Endothelial cell of hepatic sinusoid (primary cell): ENCODE measurements at regions not wholly inside any gene's neighbourhood (a gene's known extent, or its start where the extent isn't known, plus 50 kb on each side); places are given as distances from the start of the nearest gene placed in this dataset.

Experiments used
- in situ Hi-C: cut with HindIII; loops from 2 replicates; pipeline ENCODE4 v1.10.0; 2017; ENCODE audit warnings: low sequenced_read_pairs

GRCh38 chr1:208536212-208536611 is 292.0 kb upstream of the PLXNA2 start:
- in situ Hi-C loops: no loop called here

- in situ Hi-C loops: no loop called here
Observed at GRCh38 chr1:208537198-208537597, 293.0 kb upstream of the PLXNA2 start.

- in situ Hi-C loops: no loop called here
Observed at GRCh38 chr1:208538078-208538477, 293.9 kb upstream of the PLXNA2 start.

- in situ Hi-C loops: no loop called here
Observed at GRCh38 chr1:208538587-208538986, 294.4 kb upstream of the PLXNA2 start.

GRCh38 chr1:208540724-208541123 is 296.5 kb upstream of the PLXNA2 start:
- in situ Hi-C loops: loop anchor here (5.0 kb wide), 1 partner anchor 73 kb away; no protein-coding TSS in a partner anchor

GRCh38 chr1:208541225-208541855 is 297.2 kb upstream of the PLXNA2 start:
- in situ Hi-C loops: loop anchor here (5.0 kb wide), 1 partner anchor 74 kb away; no protein-coding TSS in a partner anchor

- in situ Hi-C loops: loop anchor here (5.0 kb wide), 1 partner anchor 75 kb away; no protein-coding TSS in a partner anchor
Observed at GRCh38 chr1:208542309-208542708, 298.1 kb upstream of the PLXNA2 start.

GRCh38 chr1:208544053-208544452 is 299.9 kb upstream of the PLXNA2 start:
- in situ Hi-C loops: loop anchor here (5.0 kb wide), 1 partner anchor 77 kb away; no protein-coding TSS in a partner anchor

- in situ Hi-C loops: loop anchor here (5.0 kb wide), 1 partner anchor 77 kb away; no protein-coding TSS in a partner anchor
Observed at GRCh38 chr1:208544794-208545193, 300.6 kb upstream of the PLXNA2 start.

- in situ Hi-C loops: no loop called here
Observed at GRCh38 chr1:208551024-208551423, 306.8 kb upstream of the PLXNA2 start.

- in situ Hi-C loops: no loop called here
Observed at GRCh38 chr1:208551633-208552320, 307.6 kb upstream of the PLXNA2 start.

- in situ Hi-C loops: no loop called here
Observed at GRCh38 chr1:208552928-208553327, 308.7 kb upstream of the PLXNA2 start.

- in situ Hi-C loops: no loop called here
Observed at GRCh38 chr1:208556461-208556860, 312.3 kb upstream of the PLXNA2 start.

- in situ Hi-C loops: no loop called here
Observed at GRCh38 chr1:208557046-208557722, 313.0 kb upstream of the PLXNA2 start.

GRCh38 chr1:208557723-208558094 is 313.5 kb upstream of the PLXNA2 start:
- in situ Hi-C loops: no loop called here

- in situ Hi-C loops: no loop called here
Observed at GRCh38 chr1:208559597-208560329, 315.6 kb upstream of the PLXNA2 start.

- in situ Hi-C loops: no loop called here
Observed at GRCh38 chr1:208562151-208562960, 318.2 kb upstream of the PLXNA2 start.

GRCh38 chr1:208564466-208564865 is 320.3 kb upstream of the PLXNA2 start:
- in situ Hi-C loops: no loop called here

- in situ Hi-C loops: no loop called here
Observed at GRCh38 chr1:208565756-208566440, 321.7 kb upstream of the PLXNA2 start.

GRCh38 chr1:208569181-208569580 is 325.0 kb upstream of the PLXNA2 start:
- in situ Hi-C loops: no loop called here
